Gastroesophageal sphincter (tissue), 3 donors: ENCODE measurements at regions not wholly inside any gene's neighbourhood (a gene's known extent, or its start where the extent isn't known, plus 50 kb on each side); places are given as distances from the start of the nearest gene placed in this dataset.
A peak's percentile ranks its signal among the peaks of the same experiment; 100 is the strongest.

Experiments used
- CTCF ChIP-seq, 4 experiments: fragments of 200-600 bp in 2 of 4; fragments of 450-650 bp in 2 of 4; sonication (generic) in 1 of 4; IDR thresholded peaks; one replicate each; pipeline ENCODE4 v1.5.1; 2017 to 2019; ENCODE audit warnings: antibody characterized with exemption in 4 of 4, mild to moderate bottlenecking in 2 of 4, moderate library complexity in 2 of 4
- EP300 ChIP-seq: sonication (generic); formaldehyde crosslinking; IDR thresholded peaks from one replicate; pipeline ENCODE4 v1.6.1; 2017; ENCODE audit warnings: antibody characterized with exemption, mild to moderate bottlenecking

- TF ChIP-seq EP300: no peak
- peak in 2 of 4 experiments; percentile 10 to 37 for TF ChIP-seq CTCF (IDR thresholded peaks at IDR 0.05)
These were observed 271.1 kb upstream of the CHD6 start for GRCh38 chr20:41889126-41889843.
